ENCODE measurements at regions not wholly inside any gene's neighbourhood (a gene's known extent, or its start where the extent isn't known, plus 50 kb on each side); places are given as distances from the start of the nearest gene placed in this dataset.

DNA sequence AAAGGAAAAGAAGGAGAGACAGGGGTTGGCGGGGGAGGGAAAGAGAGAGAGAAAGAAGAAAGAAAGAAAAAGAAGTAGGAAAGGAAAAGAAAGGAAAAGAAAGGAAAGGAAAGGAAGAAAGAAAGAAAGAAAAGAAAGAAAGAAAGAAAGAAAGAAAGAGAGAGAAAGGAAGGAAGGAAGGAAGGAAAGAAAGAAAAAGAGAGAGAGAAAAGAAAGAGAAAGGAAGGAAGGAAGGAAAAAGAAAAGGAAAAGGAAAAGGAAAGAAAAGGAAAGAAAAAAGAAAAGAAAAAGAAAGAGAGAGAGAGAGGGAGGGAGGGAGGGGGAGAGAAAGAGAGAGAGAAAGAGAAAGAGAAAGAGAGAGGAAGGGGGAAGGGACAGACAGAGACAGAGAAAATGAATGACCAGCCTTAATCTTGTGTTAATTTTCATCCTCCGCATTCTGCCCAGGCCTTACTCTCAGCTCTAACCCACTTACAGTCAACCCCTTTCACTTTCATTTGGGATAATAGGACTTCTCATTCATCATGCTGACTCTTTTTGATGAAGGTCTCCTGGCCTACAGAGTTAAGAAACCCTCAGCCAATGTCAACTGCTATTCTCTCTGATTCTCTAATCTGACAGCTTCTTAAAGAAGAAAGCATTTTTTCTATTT is 207.3 kb downstream of the SUCLG1 start:
- TF ChIP-seq, protein P1, sequence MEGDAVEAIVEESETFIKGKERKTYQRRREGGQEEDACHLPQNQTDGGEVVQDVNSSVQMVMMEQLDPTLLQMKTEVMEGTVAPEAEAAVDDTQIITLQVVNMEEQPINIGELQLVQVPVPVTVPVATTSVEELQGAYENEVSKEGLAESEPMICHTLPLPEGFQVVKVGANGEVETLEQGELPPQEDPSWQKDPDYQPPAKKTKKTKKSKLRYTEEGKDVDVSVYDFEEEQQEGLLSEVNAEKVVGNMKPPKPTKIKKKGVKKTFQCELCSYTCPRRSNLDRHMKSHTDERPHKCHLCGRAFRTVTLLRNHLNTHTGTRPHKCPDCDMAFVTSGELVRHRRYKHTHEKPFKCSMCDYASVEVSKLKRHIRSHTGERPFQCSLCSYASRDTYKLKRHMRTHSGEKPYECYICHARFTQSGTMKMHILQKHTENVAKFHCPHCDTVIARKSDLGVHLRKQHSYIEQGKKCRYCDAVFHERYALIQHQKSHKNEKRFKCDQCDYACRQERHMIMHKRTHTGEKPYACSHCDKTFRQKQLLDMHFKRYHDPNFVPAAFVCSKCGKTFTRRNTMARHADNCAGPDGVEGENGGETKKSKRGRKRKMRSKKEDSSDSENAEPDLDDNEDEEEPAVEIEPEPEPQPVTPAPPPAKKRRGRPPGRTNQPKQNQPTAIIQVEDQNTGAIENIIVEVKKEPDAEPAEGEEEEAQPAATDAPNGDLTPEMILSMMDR (IDR thresholded peaks at IDR 0.05; ENCODE audit: low read length): no peak
- no peak for TF ChIP-seq EZH2 (optimal IDR thresholded peaks at IDR 0.05; ENCODE audit: low read depth, low read length)
